HUES64 (cell line): ENCODE measurements at regions not wholly inside any gene's neighbourhood (a gene's known extent, or its start where the extent isn't known, plus 50 kb on each side); places are given as distances from the start of the nearest gene placed in this dataset.
A peak's percentile ranks its signal among the peaks of the same experiment; 100 is the strongest.

Experiments
- H3K27ac ChIP-seq: 2 replicates; pipeline ENCODE4 v1.7.0; 2013; ENCODE audit warnings: low read depth, low read length, inconsistent platforms
- H3K27me3 ChIP-seq: 2 replicates; pipeline ENCODE4 v1.6.1; 2013; ENCODE audit warnings: mild to moderate bottlenecking, low read length; ENCODE audit not compliant: insufficient read depth
- H3K36me3 ChIP-seq: 2 replicates; pipeline ENCODE4 v1.6.1; 2013; ENCODE audit warnings: mild to moderate bottlenecking, low read length; ENCODE audit not compliant: insufficient read depth
- H3K4me1 ChIP-seq: 2 replicates; pipeline ENCODE4 v1.6.1; 2013; ENCODE audit warnings: mild to moderate bottlenecking, low read length, moderate library complexity; ENCODE audit not compliant: insufficient read depth
- H3K4me3 ChIP-seq: 2 replicates; pipeline ENCODE4 v1.5.1; 2013; ENCODE audit warnings: mild to moderate bottlenecking, low read length, moderate library complexity
- H3K9ac ChIP-seq: 2 replicates; pipeline ENCODE4 v1.6.1; 2013; ENCODE audit warnings: mild to moderate bottlenecking, low read depth, low read length
- H3K9me3 ChIP-seq: 2 replicates; pipeline ENCODE4 v1.6.1; 2013; ENCODE audit warnings: low read depth, low read length; ENCODE audit not compliant: insufficient read depth
- WGBS: fragments of 150-250, 120-280 bp; methylation state at CpG from one replicate; pipeline ENCODE4 v1.1.7; 2013; ENCODE audit warnings: missing lambda C conversion rate; 5-methylcytosine and 5-hydroxymethylcytosine counted together

GRCh38 chr15:46280762-46281542, 646.1 kb downstream of the SQOR start:
- no peaks in the 10 kb centered on the region; the same call in 1 of the 2 replicates for H3K9me3 ChIP-seq
- H3K27ac ChIP-seq = no peak overlapping the region
- no peaks in the 10 kb centered on the region for H3K27me3 ChIP-seq
- no peaks in the 10 kb centered on the region for H3K4me1 ChIP-seq
- no peaks in the 10 kb centered on the region for H3K36me3 ChIP-seq
- no peak overlapping the region for H3K4me3 ChIP-seq
- H3K9ac ChIP-seq = no peak overlapping the region
- 64% methylated on average over 3 of the region's 4 CpGs for WGBS

GRCh38 chr15:46293550-46293949, 658.7 kb downstream of the SQOR start:
- Histone ChIP-seq H3K36me3 (no peaks in the 10 kb centered on the region), H3K9me3 (no peaks in the 10 kb centered on the region), H3K27ac (no peak overlapping the region), H3K9ac (no peak overlapping the region), H3K4me3 (no peak overlapping the region), H3K27me3 (no peaks in the 10 kb centered on the region), H3K4me1 (peaks cover 20% of the 10 kb centered on the region)
- WGBS = 93% methylated on average over 2 of the region's 3 CpGs

- Histone ChIP-seq H3K4me1 (peaks cover 23% of the 10 kb centered on the region), H3K9ac (no peak overlapping the region), H3K4me3 (no peak overlapping the region), H3K27me3 (no peaks in the 10 kb centered on the region), H3K27ac (no peak overlapping the region), H3K36me3 (no peaks in the 10 kb centered on the region), H3K9me3 (no peaks in the 10 kb centered on the region)
- 89% methylated on average over 8 of the region's 8 CpGs for WGBS
Observed at GRCh38 chr15:46296002-46296401, 661.2 kb downstream of the SQOR start.

GRCh38 chr15:46296797-46297196, 662.0 kb downstream of the SQOR start:
- no peaks in the 10 kb centered on the region for H3K9me3 ChIP-seq
- peak overlapping the region; percentile 19; the same call in 1 of the 2 replicates for H3K27ac ChIP-seq
- no peak overlapping the region for H3K9ac ChIP-seq
- no peak overlapping the region for H3K4me3 ChIP-seq
- H3K36me3 ChIP-seq = no peaks in the 10 kb centered on the region
- peaks cover 23% of the 10 kb centered on the region for H3K4me1 ChIP-seq
- 87% methylated on average over 2 of the region's 2 CpGs for WGBS
- H3K27me3 ChIP-seq = no peaks in the 10 kb centered on the region

- Histone ChIP-seq H3K4me3 (no peak overlapping the region), H3K27me3 (no peaks in the 10 kb centered on the region), H3K9me3 (no peaks in the 10 kb centered on the region), H3K27ac (peak overlapping the region; percentile 19; the same call in 1 of the 2 replicates), H3K4me1 (peaks cover 23% of the 10 kb centered on the region), H3K36me3 (no peaks in the 10 kb centered on the region), H3K9ac (no peak overlapping the region)
- WGBS = 83% methylated on average over 3 of the region's 3 CpGs
Observed at GRCh38 chr15:46297766-46298165, 662.9 kb downstream of the SQOR start.

- 88% methylated on average over 6 of the region's 6 CpGs for WGBS
- H3K9me3 ChIP-seq = no peaks in the 10 kb centered on the region
Observed at GRCh38 chr15:46300716-46301115, 665.9 kb downstream of the SQOR start.

GRCh38 chr15:46301291-46301690, 666.5 kb downstream of the SQOR start:
- Histone ChIP-seq H3K4me1 (peaks cover 23% of the 10 kb centered on the region), H3K9ac (no peak overlapping the region), H3K4me3 (no peak overlapping the region), H3K36me3 (no peaks in the 10 kb centered on the region), H3K9me3 (no peaks in the 10 kb centered on the region), H3K27me3 (no peaks in the 10 kb centered on the region), H3K27ac (no peak overlapping the region)
- 83% methylated on average over 4 of the region's 5 CpGs for WGBS

More at GRCh38 chr15:46300716-46301115, 665.9 kb downstream of the SQOR start:
- H3K4me3 ChIP-seq = no peak overlapping the region
- no peaks in the 10 kb centered on the region for H3K36me3 ChIP-seq
- no peaks in the 10 kb centered on the region for H3K27me3 ChIP-seq
- no peak overlapping the region for H3K9ac ChIP-seq
- no peak overlapping the region for H3K27ac ChIP-seq
- peaks cover 23% of the 10 kb centered on the region for H3K4me1 ChIP-seq

- H3K9me3 ChIP-seq = no peaks in the 10 kb centered on the region
- no peaks in the 10 kb centered on the region for H3K36me3 ChIP-seq
- H3K27ac ChIP-seq = no peak overlapping the region
- no peaks in the 10 kb centered on the region for H3K27me3 ChIP-seq
- H3K4me3 ChIP-seq = no peak overlapping the region
- peaks cover 20% of the 10 kb centered on the region for H3K4me1 ChIP-seq
- H3K9ac ChIP-seq = no peak overlapping the region
- 95% methylated on average over 4 of the region's 6 CpGs for WGBS
Observed at GRCh38 chr15:46301826-46302225, 667.0 kb downstream of the SQOR start.

- no peak overlapping the region for H3K9ac ChIP-seq
- no peaks in the 10 kb centered on the region for H3K27me3 ChIP-seq
- H3K36me3 ChIP-seq = no peaks in the 10 kb centered on the region
- H3K4me3 ChIP-seq = no peak overlapping the region
- no peaks in the 10 kb centered on the region for H3K4me1 ChIP-seq
- whole genome bisulfite sequencing = 76% methylated on average over 4 of the region's 4 CpGs
- no peak overlapping the region for H3K27ac ChIP-seq
- H3K9me3 ChIP-seq = no peaks in the 10 kb centered on the region
Observed at GRCh38 chr15:46304321-46304720, 669.5 kb downstream of the SQOR start.

GRCh38 chr15:46307746-46308145, 672.9 kb downstream of the SQOR start:
- H3K4me3 ChIP-seq = no peak overlapping the region
- H3K4me1 ChIP-seq = no peaks in the 10 kb centered on the region
- no peak overlapping the region for H3K27ac ChIP-seq
- H3K9ac ChIP-seq = no peak overlapping the region
- H3K27me3 ChIP-seq = no peaks in the 10 kb centered on the region
- H3K36me3 ChIP-seq = no peaks in the 10 kb centered on the region
- H3K9me3 ChIP-seq = no peaks in the 10 kb centered on the region
- 93% methylated on average over 4 of the region's 4 CpGs for WGBS

GRCh38 chr15:46309914-46310313, 675.1 kb downstream of the SQOR start:
- H3K36me3 ChIP-seq = no peaks in the 10 kb centered on the region
- H3K9ac ChIP-seq = no peak overlapping the region
- no peak overlapping the region for H3K27ac ChIP-seq
- H3K9me3 ChIP-seq = no peaks in the 10 kb centered on the region
- H3K27me3 ChIP-seq = no peaks in the 10 kb centered on the region
- 0 out of 2 replicates have a peak, but pooled peaks cover 3% of the 10 kb centered on the region for H3K4me1 ChIP-seq
- WGBS = 81% methylated on average over 3 of the region's 3 CpGs
- H3K4me3 ChIP-seq = no peak overlapping the region
